Tibial nerve (tissue), 4 donors: ENCODE measurements at regions not wholly inside any gene's neighbourhood (a gene's known extent, or its start where the extent isn't known, plus 50 kb on each side); places are given as distances from the start of the nearest gene placed in this dataset.

Source experiments
- CTCF ChIP-seq, 5 experiments: fragments of 200-600 bp in 3 of 5; fragments of 450-650 bp in 2 of 5; sonication (generic) in 3 of 5; IDR thresholded peaks; one replicate each; pipeline ENCODE4 v1.5.1; 2016 to 2019; ENCODE audit warnings: antibody characterized with exemption in 5 of 5, mild to moderate bottlenecking in 3 of 5, moderate library complexity in 2 of 5
- EP300 ChIP-seq, 2 donors: sonication (generic); formaldehyde crosslinking; IDR thresholded peaks; one replicate each; pipeline ENCODE4 v1.6.1; 2017; ENCODE audit warnings: antibody characterized with exemption in 2 of 2, mild to moderate bottlenecking in 1 of 2
- POLR2A ChIP-seq, 2 donors: fragments of 450-650 bp; IDR thresholded peaks; one replicate each; pipeline ENCODE4 v1.6.1; 2017; ENCODE audit warnings: antibody characterized with exemption in 2 of 2, mild to moderate bottlenecking in 2 of 2, moderate library complexity in 2 of 2

- TF ChIP-seq CTCF (IDR thresholded peaks at IDR 0.05): no peak
- no peak for TF ChIP-seq POLR2A (IDR thresholded peaks at IDR 0.05)
- TF ChIP-seq EP300 (IDR thresholded peaks at IDR 0.05): no peak
Measured at GRCh38 chr6:12543953-12544352, 172.6 kb upstream of the PHACTR1 start.
